ENCODE measurements at regions not wholly inside any gene's neighbourhood (a gene's known extent, or its start where the extent isn't known, plus 50 kb on each side); places are given as distances from the start of the nearest gene placed in this dataset.
"Not testable (repeated sequence)": the region's sequence is repeated elsewhere in the genome, so short reads cannot be mapped to it uniquely, and the experiment has no call there.

GRCh38 chr7:20019757-20020432 is 197.3 kb downstream of the MACC1 start:
- DNase-seq, result no peak

- no peak for DNase-seq
Observed at GRCh38 chr7:20016669-20017068, 200.5 kb downstream of the MACC1 start.

GRCh38 chr7:20013536-20013935 is 203.6 kb downstream of the MACC1 start:
- no peak for DNase-seq

GRCh38 chr7:20012100-20012499 is 205.1 kb downstream of the MACC1 start:
- no peak for DNase-seq

GRCh38 chr7:20010877-20011276 is 206.3 kb downstream of the MACC1 start:
- DNase-seq, result no peak

- no peak for DNase-seq
Observed at GRCh38 chr7:20007510-20007909, 209.7 kb downstream of the MACC1 start.

GRCh38 chr7:20005081-20005480 is 212.1 kb downstream of the MACC1 start:
- no peak for DNase-seq

GRCh38 chr7:19999681-20000080 is 217.5 kb downstream of the MACC1 start:
- DNase-seq, result no peak

GRCh38 chr7:19991936-19992335 is 218.5 kb upstream of the TMEM196 start:
- DNase-seq, result no peak

- no peak for DNase-seq
Observed at GRCh38 chr7:19989906-19990305, 216.5 kb upstream of the TMEM196 start.

GRCh38 chr7:19988860-19989259 is 215.4 kb upstream of the TMEM196 start:
- DNase-seq, result no peak

GRCh38 chr7:19984231-19984632 is 210.8 kb upstream of the TMEM196 start:
- DNase-seq, result no peak

- DNase-seq, result no peak
Observed at GRCh38 chr7:19982841-19983835, 209.7 kb upstream of the TMEM196 start.

- DNase-seq, result no peak
Observed at GRCh38 chr7:19973581-19973980, 200.2 kb upstream of the TMEM196 start.

GRCh38 chr7:19972876-19973275 is 199.5 kb upstream of the TMEM196 start:
- no peak for DNase-seq

GRCh38 chr7:19971956-19972355 is 198.5 kb upstream of the TMEM196 start:
- no peak for DNase-seq

- no peak for DNase-seq
Observed at GRCh38 chr7:19970514-19970913, 197.1 kb upstream of the TMEM196 start.

GRCh38 chr7:19969859-19970493 is 196.6 kb upstream of the TMEM196 start:
- no peak for DNase-seq

GRCh38 chr7:19964246-19964645 is 190.8 kb upstream of the TMEM196 start:
- no peak for DNase-seq

- DNase-seq, result no peak
Observed at GRCh38 chr7:19963695-19964094, 190.3 kb upstream of the TMEM196 start.

- DNase-seq, result no peak
Observed at GRCh38 chr7:19958309-19958896, 185.0 kb upstream of the TMEM196 start.

- DNase-seq, result no peak
Observed at GRCh38 chr7:19957664-19958063, 184.2 kb upstream of the TMEM196 start.

GRCh38 chr7:19954166-19954565 is 180.7 kb upstream of the TMEM196 start:
- not testable (repeated sequence) for DNase-seq

All from NCI-H1436 treated with DMSO at 0.1 percent for 48 hours (cell line).